Transverse colon (tissue), 4 donors: ENCODE measurements at regions not wholly inside any gene's neighbourhood (a gene's known extent, or its start where the extent isn't known, plus 50 kb on each side); places are given as distances from the start of the nearest gene placed in this dataset.

Experiments used
- DNase-seq: peaks from one replicate; pipeline ENCODE4 v3.0.0-alpha.2; 2019
- H3K27ac ChIP-seq, 4 donors: fragments of 200-600 bp; sonication (generic); 2 replicates each; pipeline ENCODE4 v1.5.1; 2016 to 2018; ENCODE audit warnings: inconsistent platforms in 4 of 4
- H3K27me3 ChIP-seq: fragments of 200-600 bp; sonication (generic); 2 replicates; pipeline ENCODE4 v1.5.1; 2017; ENCODE audit warnings: inconsistent platforms
- H3K36me3 ChIP-seq, 4 donors: fragments of 200-600 bp; sonication (generic); 2 replicates each; pipeline ENCODE4 v1.5.1; 2017 to 2019; ENCODE audit warnings: inconsistent platforms in 4 of 4
- H3K4me1 ChIP-seq, 4 donors: fragments of 200-600 bp; sonication (generic); 2 replicates each; pipeline ENCODE4 v1.5.1; 2017 to 2020; ENCODE audit warnings: inconsistent platforms in 4 of 4
- H3K4me3 ChIP-seq, 4 donors: fragments of 200-600 bp; sonication (generic); 1 replicate in 1 of 4; 2 replicates in 3 of 4; pipeline versions ENCODE4 v1.5.1 to v1.6.1; 2017 to 2019; ENCODE audit warnings: inconsistent platforms in 4 of 4
- H3K9me3 ChIP-seq, 2 donors: fragments of 200-600 bp; sonication (generic); 2 replicates each; pipeline ENCODE4 v1.5.1; 2017 to 2019; ENCODE audit warnings: inconsistent platforms in 2 of 2
- CTCF ChIP-seq, 5 experiments: fragments of 200-600 bp in 3 of 5; fragments of 450-650 bp in 2 of 5; sonication (generic) in 3 of 5; IDR thresholded peaks; 1 replicate in 2 of 5; 2 replicates in 3 of 5; pipeline ENCODE4 v1.5.1; 2016 to 2017; ENCODE audit warnings: antibody characterized with exemption in 5 of 5, inconsistent platforms in 3 of 5, mild to moderate bottlenecking in 2 of 5, moderate library complexity in 1 of 5
- EP300 ChIP-seq: sonication (generic); formaldehyde crosslinking; IDR thresholded peaks from one replicate; pipeline ENCODE4 v1.6.1; 2017; ENCODE audit warnings: antibody characterized with exemption, low read depth
- POLR2A ChIP-seq: fragments of 450-650 bp; IDR thresholded peaks from one replicate; pipeline ENCODE4 v1.6.1; 2016; ENCODE audit warnings: antibody characterized with exemption, mild to moderate bottlenecking, moderate library complexity
- POLR2AphosphoS5 ChIP-seq, 3 donors: sonication (generic); formaldehyde crosslinking; IDR thresholded peaks; one replicate each; pipeline ENCODE4 v1.6.1; 2016; ENCODE audit warnings: antibody characterized with exemption in 3 of 3
- WGBS, 2 donors: methylation state at CpG; one replicate each; pipeline ENCODE4 v1.1.5; 2018; ENCODE audit warnings: low coverage in 1 of 2; 5-methylcytosine and 5-hydroxymethylcytosine counted together
- in situ Hi-C, 4 donors: fragments of 200-750 bp; cut with MboI; loops; one replicate each; pipeline versions ENCODE4 v1.15.0 to v1.15.1; 2017; ENCODE audit warnings: low sequenced_read_pairs in 3 of 4, low pct_ligation_motif_present in 1 of 4, low pct_unique_long_range_greater_than_20kb in 1 of 4
- intact Hi-C: fragments of 100-400 bp; cut with DNase I; formaldehyde crosslinking; loops from one replicate; pipeline ENCODE4 v1.15.1; 2023; ENCODE audit warnings: low total_unique reads

- intact Hi-C loops (no loop called here), in situ Hi-C loops (no loop called here)
- H3K36me3 ChIP-seq: no peaks in the 10 kb centered on the region
- TF ChIP-seq EP300: no peak
- no peak for TF ChIP-seq POLR2A
- no peak for TF ChIP-seq CTCF (IDR thresholded peaks at IDR 0.05)
- TF ChIP-seq POLR2AphosphoS5 (IDR thresholded peaks at IDR 0.05): no peak
- H3K9me3 ChIP-seq: no peaks in the 10 kb centered on the region
- 74 to 81% methylated on average over 3 of the region's 3 CpGs for WGBS, 2 donors
- DNase-seq: no peak
- H3K4me1 ChIP-seq: no peaks in the 10 kb centered on the region
- H3K27me3 ChIP-seq: no peaks in the 10 kb centered on the region
- no peak overlapping the region for H3K27ac ChIP-seq
- no peak overlapping the region for H3K4me3 ChIP-seq
These were observed 659.3 kb upstream of the TMEFF2 start for GRCh38 chr2:192854031-192854430.

GRCh38 chr2:192828947-192829346 lies 634.2 kb upstream of the TMEFF2 start:
- no peak for DNase-seq
- TF ChIP-seq EP300 (no peak), POLR2A (no peak), CTCF (IDR thresholded peaks at IDR 0.05) (no peak), POLR2AphosphoS5 (IDR thresholded peaks at IDR 0.05) (no peak)
- no peak overlapping the region for H3K4me3 ChIP-seq
- H3K4me1 ChIP-seq: no peaks in the 10 kb centered on the region
- H3K36me3 ChIP-seq: no peaks in the 10 kb centered on the region
- no peaks in the 10 kb centered on the region for H3K9me3 ChIP-seq
- H3K27ac ChIP-seq: no peak overlapping the region
- H3K27me3 ChIP-seq: no peaks in the 10 kb centered on the region
- intact Hi-C loops (no loop called here), in situ Hi-C loops (no loop called here)
- WGBS, 2 donors: 80 to 86% methylated on average over 1 to 6 of the region's 6 CpGs

GRCh38 chr2:192828175-192828574 lies 633.4 kb upstream of the TMEFF2 start:
- intact Hi-C loops: no loop called here
- in situ Hi-C loops: no loop called here
- H3K4me1 ChIP-seq: no peaks in the 10 kb centered on the region
- H3K27ac ChIP-seq: no peak overlapping the region
- no peak for TF ChIP-seq CTCF (IDR thresholded peaks at IDR 0.05)
- TF ChIP-seq POLR2AphosphoS5 (IDR thresholded peaks at IDR 0.05): no peak
- TF ChIP-seq EP300: no peak
- no peak for TF ChIP-seq POLR2A
- DNase-seq: peak; percentile 3
- 79 to 100% methylated on average over 1 to 8 of the region's 8 CpGs for WGBS, 2 donors
- H3K9me3 ChIP-seq: no peaks in the 10 kb centered on the region
- H3K4me3 ChIP-seq: no peak overlapping the region
- H3K27me3 ChIP-seq: no peaks in the 10 kb centered on the region
- H3K36me3 ChIP-seq: no peaks in the 10 kb centered on the region

GRCh38 chr2:192827735-192828134 lies 633.0 kb upstream of the TMEFF2 start:
- no peaks in the 10 kb centered on the region for H3K36me3 ChIP-seq
- no peaks in the 10 kb centered on the region for H3K9me3 ChIP-seq
- no peaks in the 10 kb centered on the region for H3K4me1 ChIP-seq
- intact Hi-C loops: no loop called here
- no peaks in the 10 kb centered on the region for H3K27me3 ChIP-seq
- peak; percentile 6 for DNase-seq
- TF ChIP-seq CTCF (IDR thresholded peaks at IDR 0.05) (no peak), POLR2AphosphoS5 (IDR thresholded peaks at IDR 0.05) (no peak)
- in situ Hi-C loops: no loop called here
- H3K27ac ChIP-seq: no peak overlapping the region
- H3K4me3 ChIP-seq: no peak overlapping the region
- 82% methylated on average over 10 of the region's 10 CpGs; no CpG with 5 or more reads in 1 of the 2 donors for WGBS, 2 donors
